ENCODE measurements at regions not wholly inside any gene's neighbourhood (a gene's known extent, or its start where the extent isn't known, plus 50 kb on each side); places are given as distances from the start of the nearest gene placed in this dataset.
A peak's percentile ranks its signal among the peaks of the same experiment; 100 is the strongest.
"Not testable (repeated sequence)": the region's sequence is repeated elsewhere in the genome, so short reads cannot be mapped to it uniquely, and the experiment has no call there.

DNA sequence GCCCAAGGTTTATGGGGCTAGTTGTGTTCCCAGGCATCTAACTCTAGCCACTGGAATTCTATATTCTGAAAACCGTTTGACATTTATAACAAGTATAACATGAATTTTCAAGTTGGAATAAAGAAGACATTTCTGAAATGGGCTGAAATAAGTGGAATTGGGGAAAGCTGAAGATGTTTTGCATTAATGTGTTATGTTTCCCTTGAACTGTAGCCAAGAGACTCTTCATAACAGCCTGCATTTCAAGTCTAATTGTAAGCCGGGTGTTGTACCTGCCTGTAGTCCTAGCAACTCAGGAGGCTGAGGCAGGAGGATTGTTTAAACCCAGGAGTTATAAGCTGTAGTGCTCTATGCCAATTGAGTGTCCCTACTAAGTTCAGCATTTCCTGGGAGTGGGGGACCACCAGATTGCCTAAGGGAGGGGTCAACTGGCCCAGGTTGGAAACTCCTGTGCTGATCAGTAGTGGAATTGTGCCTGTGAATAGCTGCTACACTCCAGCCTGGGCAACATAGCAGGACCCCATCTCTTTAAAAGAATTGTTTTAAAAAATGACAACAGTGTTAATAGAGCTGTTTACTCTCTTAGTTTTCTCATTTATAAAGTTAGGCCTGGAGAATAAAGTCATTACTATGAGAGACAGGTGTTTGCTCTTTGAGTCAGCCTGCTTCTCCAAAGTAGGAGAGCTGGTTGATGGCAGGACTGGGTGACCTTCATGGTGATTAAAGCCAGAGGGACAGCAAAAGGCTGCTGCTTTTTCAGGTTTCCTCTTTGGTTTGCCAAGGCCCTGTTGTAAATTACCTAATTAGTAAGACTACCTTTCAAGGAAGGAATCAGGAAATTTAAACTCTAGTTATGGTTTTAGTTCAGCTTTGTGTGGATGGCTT is 483.6 kb upstream of the RGS6 start:
- DNase-seq = no peak

DNA sequence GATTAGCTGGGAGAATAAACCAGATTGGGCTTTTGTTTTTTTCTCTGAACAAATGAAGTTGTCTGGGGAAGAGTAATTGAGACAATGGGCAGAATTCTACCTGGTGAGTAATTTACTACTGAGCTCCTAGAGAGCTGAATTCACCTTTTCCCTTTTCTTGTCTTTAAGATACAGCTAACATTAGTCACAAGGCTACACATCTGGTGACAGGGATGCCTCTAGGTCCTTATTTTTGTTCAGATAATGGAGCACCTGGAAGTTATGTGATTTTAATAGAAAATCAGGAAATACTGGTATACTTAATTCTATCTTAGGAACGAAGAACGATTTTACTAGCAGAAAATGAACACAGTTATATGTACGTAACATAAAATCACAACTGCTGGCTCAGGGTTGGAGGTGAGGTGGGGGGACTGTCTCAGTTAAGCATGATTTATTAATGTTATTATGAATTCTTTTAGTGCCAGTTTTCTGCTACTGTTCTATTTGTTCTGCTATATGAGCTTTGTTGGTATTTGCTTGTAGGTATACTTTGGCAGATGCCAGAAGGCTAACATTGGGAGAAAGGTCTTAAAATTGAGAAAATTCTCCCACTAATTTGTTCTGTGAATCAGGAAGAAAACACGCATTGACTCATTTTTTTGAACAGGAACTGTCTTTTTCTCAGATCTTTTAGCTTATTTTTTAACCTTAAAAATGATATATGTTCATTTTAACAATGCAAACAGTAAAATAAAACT is 482.7 kb upstream of the RGS6 start:
- no peak for DNase-seq

DNA sequence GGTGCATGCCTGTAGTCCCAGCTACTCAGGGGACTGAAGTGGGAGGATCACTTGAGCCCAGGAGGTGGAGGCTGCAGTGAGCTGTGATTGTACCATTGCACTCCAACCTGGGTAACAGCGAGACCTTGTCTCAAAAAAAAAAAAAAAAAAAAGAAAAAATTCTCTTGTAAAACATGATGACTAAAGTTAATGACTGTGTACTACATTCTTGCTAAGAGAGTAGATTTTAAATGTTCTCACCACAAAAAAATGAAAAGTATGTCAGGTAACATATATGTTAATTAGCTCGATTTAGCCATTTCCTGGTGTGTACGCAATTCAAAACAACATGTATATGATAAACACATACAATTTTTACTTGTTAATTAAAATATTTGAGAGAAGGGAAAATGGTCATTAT is 480.7 kb upstream of the RGS6 start:
- no peak for DNase-seq

DNA sequence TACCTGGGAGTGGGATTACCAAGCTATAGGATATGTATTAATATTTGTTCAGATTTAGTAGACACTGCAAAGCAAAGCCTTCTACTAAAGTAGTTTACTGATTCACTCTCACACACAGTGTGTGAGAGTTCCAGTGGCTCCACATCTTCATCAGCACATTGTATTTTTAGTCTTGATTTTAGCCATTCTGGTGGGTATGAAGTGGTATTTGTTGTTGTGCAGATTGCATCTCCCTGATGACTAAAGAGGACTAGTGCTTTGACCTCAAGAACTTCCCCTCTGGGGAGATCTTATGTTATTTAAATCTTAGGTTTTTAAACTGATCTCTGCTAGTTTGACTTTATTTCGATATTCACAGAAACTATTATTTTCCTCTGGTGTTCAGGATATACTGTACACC is 479.7 kb upstream of the RGS6 start:
- no peak for DNase-seq

DNA sequence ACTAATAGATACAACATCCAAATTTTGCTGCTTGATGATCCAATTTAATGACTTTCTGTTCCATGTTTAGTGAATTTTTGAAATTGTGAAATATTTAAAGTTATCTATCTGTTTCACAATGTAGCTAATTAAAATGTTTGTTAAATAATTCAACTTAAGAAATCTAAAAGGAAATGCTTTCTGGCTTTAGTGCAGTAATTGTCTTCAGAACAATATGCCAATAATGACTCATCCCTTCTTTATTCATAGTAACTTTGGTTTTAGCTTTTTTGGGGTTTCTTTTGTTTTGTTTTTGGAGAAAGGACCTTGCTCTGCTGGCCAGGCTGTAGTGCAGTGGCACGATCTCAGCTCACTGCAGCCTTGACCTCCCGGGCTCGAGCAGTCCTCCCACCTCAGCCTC is 479.2 kb upstream of the RGS6 start:
- DNase-seq = no peak

DNA sequence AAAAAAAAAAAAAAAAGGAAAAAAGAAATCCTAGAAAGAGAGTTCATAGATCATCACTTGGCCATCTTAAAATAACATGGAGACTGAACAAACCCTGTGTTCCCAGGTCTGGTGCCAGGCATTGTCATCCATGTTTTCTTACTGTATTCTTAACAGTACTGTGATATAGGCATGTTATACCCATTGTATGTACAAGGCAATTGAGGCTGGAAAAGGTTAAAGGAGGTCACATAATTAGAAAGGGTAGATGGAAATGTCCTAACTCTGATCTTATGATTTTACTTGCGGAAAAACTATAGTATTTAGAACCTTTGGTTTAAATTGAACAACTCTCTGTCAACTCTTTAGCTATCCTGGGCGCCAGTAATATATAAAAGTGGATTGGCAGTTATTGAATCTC is 478.2 kb upstream of the RGS6 start:
- DNase-seq = no peak

DNA sequence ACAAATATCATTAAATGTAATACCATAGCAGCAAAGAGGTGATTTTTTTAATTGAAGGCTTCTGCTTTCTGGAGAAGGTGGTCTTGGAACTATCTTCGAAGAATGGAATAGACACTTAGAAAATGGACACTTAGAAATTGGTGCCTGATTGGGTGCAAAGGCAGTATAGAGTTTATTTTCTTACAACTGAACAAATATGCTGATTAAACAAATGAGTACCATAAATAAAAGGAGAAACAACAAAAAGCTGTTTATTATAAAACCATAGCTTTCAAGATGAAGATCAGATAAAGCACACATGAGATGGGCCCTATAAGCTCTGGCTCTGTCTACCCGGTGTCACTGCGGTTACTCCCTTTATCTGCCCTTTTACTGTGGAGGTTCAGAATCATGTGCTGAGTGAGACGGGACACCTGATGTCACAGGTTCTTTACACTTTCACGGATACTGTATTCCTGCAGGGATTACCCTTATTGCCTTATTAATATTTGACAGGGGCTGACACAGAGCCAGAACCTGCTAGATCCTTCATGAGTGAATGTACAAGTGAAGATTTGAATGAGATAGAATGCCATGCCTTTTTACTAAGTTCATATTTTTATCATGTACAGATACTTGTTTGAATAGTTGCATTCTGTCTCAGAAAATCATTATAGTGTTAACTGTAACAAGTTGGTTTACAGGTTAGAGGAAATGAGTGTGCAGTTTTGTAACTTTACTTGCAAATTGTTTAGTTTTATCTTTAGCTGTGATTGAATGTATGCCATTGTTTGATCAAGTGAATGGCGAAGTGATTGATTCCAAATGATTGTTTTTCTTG is 477.5 kb upstream of the RGS6 start:
- no peak for DNase-seq

DNA sequence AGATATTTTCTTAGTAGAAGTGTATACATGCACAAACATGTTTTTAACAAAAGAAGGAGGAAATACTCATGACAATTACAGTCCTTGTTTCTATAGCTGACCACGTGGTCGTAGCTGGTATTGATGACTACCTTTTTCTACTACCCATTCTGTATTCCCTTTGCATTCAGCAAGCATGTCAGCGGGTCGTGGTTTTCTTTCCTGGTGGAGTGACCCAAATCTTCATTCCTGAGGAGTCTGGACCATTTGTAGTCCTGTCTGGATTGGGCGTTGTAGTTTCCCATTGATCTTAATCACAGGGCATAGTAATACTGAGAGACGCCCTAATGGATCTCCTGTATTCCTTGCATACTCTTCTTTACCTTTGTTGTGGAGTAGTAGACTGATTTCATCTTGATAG is 472.1 kb upstream of the RGS6 start:
- DNase-seq = no peak

DNA sequence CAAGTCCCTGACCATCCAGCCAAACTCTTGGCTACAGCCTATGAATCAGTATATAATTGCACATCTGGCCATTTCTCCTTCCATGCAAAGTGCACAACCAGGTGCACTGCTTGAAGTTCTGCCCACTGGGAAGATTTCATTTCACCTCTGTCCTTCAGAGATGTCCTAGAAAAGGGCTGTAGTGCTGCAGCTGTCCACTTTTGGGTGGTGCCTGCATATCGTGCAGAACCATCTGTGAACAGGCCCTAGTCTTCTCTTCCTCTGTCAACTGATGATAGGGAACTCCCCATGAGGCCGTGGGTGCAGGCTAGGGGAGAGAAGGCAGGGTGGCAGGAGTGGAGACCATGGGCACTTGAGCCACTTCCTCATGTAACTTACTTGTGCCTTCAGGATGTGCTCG is 470.6 kb upstream of the RGS6 start:
- DNase-seq = not testable (repeated sequence)

DNA sequence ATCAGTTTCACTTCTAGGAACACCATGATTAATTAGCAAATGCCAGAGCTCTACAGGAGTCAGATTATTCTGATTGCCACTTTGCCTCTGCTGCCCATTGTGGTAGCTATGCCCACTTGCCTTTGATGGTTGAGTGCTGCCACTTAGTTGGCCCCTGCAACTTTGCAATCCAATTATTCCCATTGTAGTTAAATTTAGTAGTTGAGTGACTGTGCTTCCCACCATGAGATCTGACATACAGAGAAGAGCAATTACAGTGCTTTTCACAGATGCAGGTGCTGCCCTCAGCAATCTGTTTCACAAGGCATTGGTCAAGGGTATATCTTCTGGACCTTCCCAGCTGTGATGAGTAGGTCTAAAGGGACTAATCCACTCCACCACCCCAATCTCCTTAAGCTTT is 468.4 kb upstream of the RGS6 start:
- no peak for DNase-seq

DNA sequence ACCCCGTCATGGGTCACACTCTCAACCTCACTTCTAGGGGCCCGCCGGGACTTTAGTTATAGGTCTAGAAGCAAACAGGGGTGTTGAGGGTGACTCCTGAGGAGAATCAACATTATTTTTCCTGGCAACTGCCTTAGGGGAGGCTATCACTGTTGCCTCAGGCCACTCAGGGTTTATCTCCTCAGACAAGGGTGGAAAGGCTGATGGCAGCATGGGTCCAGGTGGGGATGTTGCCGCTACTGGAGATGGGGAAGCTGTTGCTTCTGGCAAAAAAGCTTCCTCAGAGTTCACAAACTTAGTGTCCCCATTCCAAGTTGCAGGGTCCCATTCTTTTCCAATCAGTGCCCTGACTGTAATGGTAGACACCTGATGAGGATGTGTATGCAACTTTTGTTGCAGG is 467.4 kb upstream of the RGS6 start:
- DNase-seq = no peak

DNA sequence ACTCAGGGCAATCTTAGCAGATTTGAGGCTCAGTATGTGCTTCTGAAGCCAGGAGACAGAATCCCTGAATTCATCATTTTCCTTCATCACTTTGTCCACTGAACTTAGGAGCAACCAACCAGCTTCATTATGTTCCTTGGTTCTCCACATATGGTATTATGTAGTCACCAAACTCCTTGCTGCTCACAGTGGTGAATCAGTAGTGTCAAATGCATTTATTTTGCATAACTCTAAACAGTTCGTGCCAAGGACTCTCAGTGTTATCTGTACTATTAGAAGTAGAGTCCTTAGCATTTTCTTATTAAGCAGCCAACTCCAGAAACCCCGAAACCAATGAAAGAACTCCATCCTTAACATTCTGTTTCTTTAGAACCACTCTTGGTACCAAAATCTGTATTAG is 466.9 kb upstream of the RGS6 start:
- DNase-seq = no peak

DNA sequence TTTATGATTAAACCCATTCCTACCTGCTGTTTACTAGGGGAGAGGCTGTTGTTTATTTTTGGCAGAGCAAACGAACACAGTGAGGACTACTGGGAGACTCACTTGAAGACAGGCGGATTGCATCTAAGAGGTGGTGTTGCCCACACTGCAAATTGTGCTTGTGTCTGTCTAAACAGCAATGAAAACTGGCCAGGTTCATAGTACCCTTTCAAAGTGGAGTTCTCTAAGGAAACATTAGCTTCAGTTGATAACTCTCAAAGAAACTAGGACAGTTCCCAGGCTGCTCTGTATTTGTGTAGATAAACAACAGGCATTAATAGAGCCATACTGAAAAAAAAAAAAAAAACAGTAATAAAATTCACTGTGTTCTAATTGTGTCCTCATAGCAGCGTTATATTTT is 466.0 kb upstream of the RGS6 start:
- no peak for DNase-seq

DNA sequence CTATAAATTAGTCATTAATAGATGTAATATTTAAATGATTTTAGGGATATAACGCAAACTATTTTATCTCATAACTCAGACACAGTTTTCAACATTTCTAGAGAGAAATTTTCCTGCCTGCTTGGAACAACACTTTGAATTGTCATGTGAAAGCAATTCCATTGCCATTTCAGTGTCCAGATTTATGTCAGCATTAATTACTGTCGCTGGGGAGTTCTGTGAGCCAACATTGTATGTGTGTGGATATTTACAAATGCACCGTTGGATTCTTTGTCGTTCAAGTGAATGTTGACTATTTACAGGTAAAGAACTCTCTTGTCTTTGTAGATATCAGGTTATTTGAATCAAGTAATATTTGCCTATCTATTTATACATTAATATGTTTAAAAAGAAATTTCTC is 465.3 kb upstream of the RGS6 start:
- DNase-seq = no peak

DNA sequence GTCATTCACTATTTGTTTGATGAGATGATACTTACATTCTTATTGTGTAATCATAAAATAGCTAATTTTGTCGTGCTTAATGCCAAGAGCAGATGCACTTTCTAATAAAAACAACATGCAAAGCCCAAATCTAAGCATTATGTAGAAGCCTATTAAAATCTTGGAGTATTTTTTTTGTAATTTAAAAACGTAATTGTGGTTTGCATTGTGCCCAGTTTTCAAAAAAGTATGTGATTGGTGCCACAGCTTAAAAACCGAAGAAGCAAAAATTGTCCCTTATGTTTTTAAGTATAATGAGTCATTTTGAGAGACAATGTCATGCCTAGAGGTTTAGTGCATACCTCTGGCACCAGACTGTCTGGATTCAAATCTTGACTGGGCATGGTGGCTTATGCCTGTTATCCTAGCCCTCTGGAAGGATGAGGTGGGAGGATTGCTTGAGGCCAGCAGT is 464.8 kb upstream of the RGS6 start:
- DNase-seq = no peak

DNA sequence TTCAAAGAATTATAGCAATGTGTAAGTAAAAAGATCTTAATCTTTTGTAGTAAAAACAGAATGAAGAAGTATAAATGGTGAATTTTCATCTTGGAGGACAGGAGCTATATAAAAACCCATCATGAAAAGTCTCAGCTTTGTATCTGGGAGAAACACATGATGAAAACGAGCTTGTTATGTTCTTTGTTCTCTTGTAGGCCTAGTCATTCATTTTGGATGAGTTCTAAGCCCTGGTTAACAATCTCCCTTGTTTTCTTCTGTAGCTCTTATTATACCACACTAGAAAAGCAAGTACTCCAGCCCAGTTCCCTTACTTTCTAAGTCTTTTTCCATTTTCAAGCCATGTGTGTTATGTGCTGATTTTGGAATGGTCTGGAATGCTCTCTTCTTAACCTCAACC is 463.5 kb upstream of the RGS6 start:
- no peak for DNase-seq

DNA sequence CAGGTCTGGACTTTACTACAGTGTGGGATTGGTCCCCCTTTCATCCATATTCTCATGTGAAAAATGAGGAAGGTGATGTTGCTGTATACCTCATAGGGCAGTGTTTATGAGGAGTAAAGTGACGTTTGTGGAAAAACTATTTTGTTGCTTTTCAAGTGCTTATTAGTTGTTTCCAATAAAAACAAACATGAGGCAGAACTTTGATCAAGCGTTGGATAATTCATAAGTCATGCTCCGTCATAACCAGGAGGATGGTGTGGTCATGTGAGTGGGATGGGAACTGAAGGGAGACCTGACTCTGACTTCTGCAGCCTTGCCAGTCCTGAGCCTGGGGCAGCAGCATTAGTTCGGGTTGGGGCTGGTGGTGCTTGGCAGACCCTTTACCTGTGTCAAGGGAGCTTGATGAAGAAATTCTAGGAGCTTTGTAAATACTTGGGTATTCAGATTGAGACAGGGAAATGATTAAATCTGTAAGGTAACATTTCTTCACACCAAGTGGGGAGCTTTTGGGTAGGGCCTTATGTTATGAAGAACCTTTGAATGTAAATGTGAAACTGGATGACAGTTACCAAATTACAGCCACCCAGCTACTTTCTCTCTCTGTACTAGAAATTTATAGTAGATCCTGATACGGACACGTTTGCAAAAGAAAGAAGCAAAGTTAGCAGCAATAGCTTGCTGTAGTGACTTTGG is 462.4 kb upstream of the RGS6 start:
- no peak for DNase-seq

DNA sequence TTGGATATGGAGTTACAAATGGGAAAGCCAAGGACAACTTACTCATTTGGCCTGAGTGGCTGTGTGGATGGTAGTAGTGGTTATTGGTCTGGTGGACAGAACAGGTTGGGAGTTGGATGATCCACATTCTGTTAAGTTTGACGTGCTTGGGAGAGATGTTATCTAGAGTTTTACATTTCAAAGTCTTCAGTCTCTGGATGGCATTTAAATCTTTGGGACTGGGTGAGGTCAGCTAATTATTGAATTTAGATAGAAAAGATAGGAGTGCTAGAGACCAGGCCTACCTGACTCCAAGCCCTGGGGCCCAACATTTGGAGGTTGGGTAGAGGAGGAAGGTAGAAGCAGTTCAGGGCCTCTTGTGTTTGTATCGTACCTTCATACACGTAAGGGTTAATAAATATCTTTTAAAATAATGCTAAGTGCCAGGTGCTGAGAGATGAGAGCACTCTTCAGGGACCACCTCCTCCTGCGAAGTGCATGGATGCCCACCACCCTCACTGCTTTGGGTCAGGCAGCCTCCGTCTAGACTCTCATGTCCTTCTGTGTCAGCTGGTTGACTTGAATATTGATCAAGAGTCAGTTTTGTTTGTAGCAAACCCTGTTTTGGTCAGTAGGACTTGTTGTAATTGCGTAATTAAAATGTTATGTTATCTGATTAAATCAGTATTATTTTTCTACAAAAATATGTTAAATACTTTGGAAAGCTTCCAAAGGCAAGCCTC is 460.4 kb upstream of the RGS6 start:
- no peak for DNase-seq

DNA sequence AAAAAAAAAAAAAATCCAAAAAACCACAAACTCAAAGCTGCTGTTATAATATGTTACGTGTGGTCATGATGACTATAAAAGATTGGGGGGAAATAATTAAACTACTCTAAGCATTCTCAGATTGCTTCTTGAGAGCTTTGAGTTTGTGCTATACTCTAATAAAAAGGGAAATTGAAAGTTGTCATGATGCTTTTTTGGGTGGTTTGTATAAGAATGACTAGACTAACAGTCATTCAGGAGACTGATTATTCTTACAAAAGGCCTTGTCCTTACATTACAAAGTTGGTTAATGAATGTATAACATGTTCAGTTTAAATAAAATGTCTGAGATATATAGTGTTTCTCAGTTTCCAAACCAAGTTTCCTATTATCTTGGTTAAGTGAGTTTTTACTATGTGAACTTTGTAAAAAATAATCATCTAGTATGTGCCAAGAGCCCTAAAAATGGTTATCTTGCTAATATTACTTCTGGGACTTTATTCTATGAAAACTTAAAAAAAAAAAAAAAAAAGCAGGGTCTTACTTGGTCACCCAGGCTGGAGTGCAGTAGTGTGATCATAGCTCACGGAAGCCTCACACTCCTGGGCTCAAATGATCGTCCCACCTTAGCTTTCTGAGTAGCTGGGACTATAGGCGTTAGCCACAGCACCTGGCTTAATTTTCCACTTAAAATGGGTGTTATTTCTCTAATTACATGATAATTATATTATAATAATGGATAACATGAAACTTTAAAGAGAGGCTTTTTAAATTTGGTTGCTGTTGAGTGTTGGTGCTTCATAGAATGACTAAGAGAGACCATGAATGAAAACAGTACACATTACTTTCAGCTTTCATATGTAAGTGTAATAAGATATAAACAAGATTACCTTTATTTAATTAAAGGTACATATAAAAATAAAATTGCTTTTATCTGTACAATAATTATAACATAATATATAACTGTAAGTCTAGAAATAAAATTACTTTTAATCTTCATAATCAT is 459.6 kb upstream of the RGS6 start:
- DNase-seq = peak; percentile 36

DNA sequence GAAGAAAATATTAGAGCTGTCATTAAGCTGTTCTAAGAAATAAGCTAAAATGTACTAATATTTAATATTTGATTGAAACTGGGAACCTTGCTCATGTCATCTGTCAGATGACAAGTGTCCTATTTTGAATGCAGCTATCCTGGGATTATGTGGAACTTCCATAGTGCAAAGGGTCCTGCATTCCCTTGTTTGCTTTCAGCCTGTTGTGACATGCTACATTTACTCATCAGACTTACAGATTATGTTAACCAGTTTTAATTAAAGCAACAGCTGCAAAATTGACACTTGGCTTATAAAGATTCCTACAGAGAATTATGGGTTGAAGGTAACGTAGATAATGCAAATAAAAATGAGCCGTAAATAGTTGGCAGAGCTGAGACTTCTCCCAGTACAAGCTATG is 458.4 kb upstream of the RGS6 start:
- no peak for DNase-seq

All from NCI-H1436 (cell line).